Kidney (tissue), 13 donors: ENCODE measurements at regions not wholly inside any gene's neighbourhood (a gene's known extent, or its start where the extent isn't known, plus 50 kb on each side); places are given as distances from the start of the nearest gene placed in this dataset.

Experiments used
- DNase-seq, 5 donors: peaks; one replicate each; pipeline ENCODE4 v3.0.0-alpha.2; 2013 to 2020
- FAIRE-seq: peaks from 2 replicates; lab custom pipeline; 2012; peaks lifted over from hg19 to GRCh38; lab: Jason Lieb, UNC
- H3K27ac ChIP-seq, 2 donors: one replicate each; pipeline ENCODE4 v1.7.0; 2013; ENCODE audit warnings: low read depth in 2 of 2, low read length in 2 of 2, inconsistent platforms in 1 of 2
- H3K27me3 ChIP-seq: one replicate; pipeline ENCODE4 v1.7.1; 2013; ENCODE audit warnings: low read length, inconsistent platforms; ENCODE audit not compliant: control insufficient read depth, insufficient read depth
- H3K36me3 ChIP-seq, 3 donors: one replicate each; pipeline versions ENCODE4 v1.7.0 to v1.7.1; 2013; ENCODE audit warnings: low read length in 3 of 3, control low read depth in 1 of 3, inconsistent platforms in 1 of 3; ENCODE audit not compliant: insufficient read depth in 3 of 3, control insufficient read depth in 2 of 3
- H3K4me1 ChIP-seq, 3 donors: one replicate each; pipeline versions ENCODE4 v1.7.0 to v1.7.1; 2013; ENCODE audit warnings: low read length in 3 of 3, inconsistent platforms in 1 of 3, low read depth in 1 of 3; ENCODE audit not compliant: control insufficient read depth in 2 of 3, insufficient read depth in 2 of 3
- H3K4me3 ChIP-seq, 3 donors: one replicate each; pipeline versions ENCODE4 v1.7.0 to v1.8.1; 2013; ENCODE audit warnings: low read length in 3 of 3, control low read depth in 1 of 3, inconsistent platforms in 1 of 3
- H3K9ac ChIP-seq, 3 donors: one replicate each; pipeline versions ENCODE4 v1.7.0 to v1.7.1; 2013; ENCODE audit warnings: low read length in 3 of 3, control low read depth in 1 of 3, inconsistent platforms in 1 of 3
- H3K9me3 ChIP-seq, 3 donors: one replicate each; pipeline versions ENCODE4 v1.7.0 to v1.7.1; 2013; ENCODE audit warnings: low read length in 3 of 3, control low read depth in 1 of 3, inconsistent platforms in 1 of 3; ENCODE audit not compliant: control insufficient read depth in 2 of 3, insufficient read depth in 1 of 3
- intact Hi-C: fragments of 100-400 bp; cut with DNase I; formaldehyde crosslinking; loops from one replicate; pipeline ENCODE4 v1.11.1; 2022
- TF ChIP-seq, protein P1 (sequence below): IDR thresholded peaks from 3 replicates; pipeline ENCODE4 v1.5.1; 2012; ENCODE audit warnings: mild to moderate bottlenecking, moderate library complexity, borderline replicate concordance; ENCODE audit not compliant: insufficient read depth; ENCODE audit errors: extremely low read depth
- donor health status: control.
- donor health status: control.
- donor health status: control.
- donor health status: control.
- donor health status: control.
- donor health status: DM: yes; HTN: yes; CAD: no.
- donor health status: Normal renal cell carcinoma (clear cell type).

DNA sequence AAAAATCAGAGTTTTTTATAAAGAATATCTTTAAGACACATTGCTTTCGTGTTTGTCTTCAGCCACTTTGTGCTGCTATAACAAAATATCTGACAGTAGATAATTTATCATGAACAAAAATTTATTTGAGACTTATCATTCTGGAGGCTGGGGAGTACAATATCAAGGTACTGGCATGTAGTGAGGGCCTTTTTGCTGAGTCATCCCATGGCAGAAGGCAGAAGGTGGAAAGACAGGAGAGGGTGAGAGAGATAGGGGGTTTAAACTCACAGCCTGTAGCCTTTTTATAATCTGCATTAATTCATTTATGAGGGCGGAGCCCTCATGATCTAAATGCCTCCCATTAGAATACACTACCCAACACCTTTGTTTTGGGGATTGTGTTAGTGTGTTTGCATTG lies 431.2 kb upstream of the FAM47C start:
- Histone ChIP-seq H3K27me3 (no peaks in the 10 kb centered on the region), H3K9me3 (no peaks in the 10 kb centered on the region), H3K4me3 (no peak overlapping the region), H3K4me1 (no peaks in the 10 kb centered on the region), H3K36me3 (no peaks in the 10 kb centered on the region), H3K9ac (no peak overlapping the region), H3K27ac (no peak overlapping the region)
- intact Hi-C loops: no loop called here
- DNase-seq (no peak), FAIRE-seq (no peak)
- TF ChIP-seq, protein P1, sequence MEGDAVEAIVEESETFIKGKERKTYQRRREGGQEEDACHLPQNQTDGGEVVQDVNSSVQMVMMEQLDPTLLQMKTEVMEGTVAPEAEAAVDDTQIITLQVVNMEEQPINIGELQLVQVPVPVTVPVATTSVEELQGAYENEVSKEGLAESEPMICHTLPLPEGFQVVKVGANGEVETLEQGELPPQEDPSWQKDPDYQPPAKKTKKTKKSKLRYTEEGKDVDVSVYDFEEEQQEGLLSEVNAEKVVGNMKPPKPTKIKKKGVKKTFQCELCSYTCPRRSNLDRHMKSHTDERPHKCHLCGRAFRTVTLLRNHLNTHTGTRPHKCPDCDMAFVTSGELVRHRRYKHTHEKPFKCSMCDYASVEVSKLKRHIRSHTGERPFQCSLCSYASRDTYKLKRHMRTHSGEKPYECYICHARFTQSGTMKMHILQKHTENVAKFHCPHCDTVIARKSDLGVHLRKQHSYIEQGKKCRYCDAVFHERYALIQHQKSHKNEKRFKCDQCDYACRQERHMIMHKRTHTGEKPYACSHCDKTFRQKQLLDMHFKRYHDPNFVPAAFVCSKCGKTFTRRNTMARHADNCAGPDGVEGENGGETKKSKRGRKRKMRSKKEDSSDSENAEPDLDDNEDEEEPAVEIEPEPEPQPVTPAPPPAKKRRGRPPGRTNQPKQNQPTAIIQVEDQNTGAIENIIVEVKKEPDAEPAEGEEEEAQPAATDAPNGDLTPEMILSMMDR: no peak

DNA sequence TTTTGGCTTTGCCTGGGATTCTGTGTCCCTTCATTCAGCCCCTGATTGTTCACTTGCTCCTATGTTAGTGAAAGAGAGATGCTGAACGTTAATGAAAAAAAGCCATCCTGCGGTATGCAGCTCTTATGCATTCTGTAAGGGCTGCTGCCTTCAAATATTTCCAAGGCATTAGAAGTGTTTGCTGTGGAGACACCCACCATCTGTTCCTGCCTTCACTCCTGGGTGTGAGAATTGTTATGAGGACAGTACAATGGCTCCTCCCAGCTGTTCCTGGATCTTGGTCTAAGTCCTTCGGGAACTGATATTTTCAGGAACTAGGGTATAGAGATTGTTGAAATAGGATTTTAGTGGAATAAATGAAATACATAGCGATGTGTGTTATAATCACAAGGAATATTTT lies 427.1 kb upstream of the FAM47C start:
- Histone ChIP-seq H3K9ac (no peak overlapping the region), H3K4me1 (no peaks in the 10 kb centered on the region), H3K9me3 (no peaks in the 10 kb centered on the region), H3K27me3 (no peaks in the 10 kb centered on the region), H3K27ac (no peak overlapping the region), H3K4me3 (no peak overlapping the region), H3K36me3 (no peaks in the 10 kb centered on the region)
- intact Hi-C loops: no loop called here
- DNase-seq: no peak
- TF ChIP-seq, protein P1: no peak
- no peak for FAIRE-seq

DNA sequence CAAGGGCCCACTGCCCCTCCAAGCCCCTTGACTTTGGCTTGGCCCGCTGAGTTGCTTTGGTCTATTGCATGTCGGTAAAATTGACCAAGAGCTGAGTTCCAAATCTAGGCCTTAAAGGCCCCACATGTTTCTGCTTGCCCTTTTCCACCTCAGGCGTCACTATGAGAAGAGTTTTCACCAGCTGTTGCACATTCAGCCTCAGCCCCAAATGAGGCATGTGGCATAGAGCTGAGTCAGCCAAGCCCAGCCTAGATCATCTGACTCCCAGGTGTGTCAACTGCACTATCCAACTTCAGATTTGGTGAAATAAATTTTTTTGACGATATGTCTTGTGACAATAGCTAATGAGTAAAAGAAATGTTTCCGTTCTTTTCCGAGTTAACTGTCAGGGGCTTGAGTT lies 424.5 kb upstream of the FAM47C start:
- no peaks in the 10 kb centered on the region for H3K9me3 ChIP-seq
- H3K36me3 ChIP-seq: no peaks in the 10 kb centered on the region
- no peaks in the 10 kb centered on the region for H3K4me1 ChIP-seq
- DNase-seq (no peak), FAIRE-seq (no peak)
- no peaks in the 10 kb centered on the region for H3K27me3 ChIP-seq
- no peak overlapping the region for H3K27ac ChIP-seq
- intact Hi-C loops: no loop called here
- TF ChIP-seq, protein P1: no peak
- H3K9ac ChIP-seq: no peak overlapping the region
- no peak overlapping the region for H3K4me3 ChIP-seq
